ENCODE measurements at regions not wholly inside any gene's neighbourhood (a gene's known extent, or its start where the extent isn't known, plus 50 kb on each side); places are given as distances from the start of the nearest gene placed in this dataset.

DNA sequence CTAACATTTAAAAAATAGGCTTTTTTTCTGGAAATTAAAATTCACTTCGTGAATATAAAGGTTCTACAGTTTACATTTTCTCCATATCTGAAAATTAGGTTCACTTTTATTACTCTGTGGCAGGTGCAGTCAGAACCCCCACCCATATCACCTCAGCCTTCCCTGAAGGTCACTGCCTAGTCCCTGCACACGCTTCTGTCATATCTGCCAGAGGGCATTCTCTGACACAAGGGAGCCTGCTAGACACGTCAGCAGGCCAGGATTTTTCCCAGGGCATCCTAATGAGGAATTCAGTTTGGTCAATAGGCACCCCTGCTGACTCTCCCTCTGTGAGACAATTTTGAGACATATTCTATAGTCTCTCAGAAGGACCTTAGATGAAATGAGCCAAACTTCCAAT, 475.7 kb upstream of the PKDCC start:
- no peak for DNase-seq (ENCODE audit: low read depth in 2 of 2)

DNA sequence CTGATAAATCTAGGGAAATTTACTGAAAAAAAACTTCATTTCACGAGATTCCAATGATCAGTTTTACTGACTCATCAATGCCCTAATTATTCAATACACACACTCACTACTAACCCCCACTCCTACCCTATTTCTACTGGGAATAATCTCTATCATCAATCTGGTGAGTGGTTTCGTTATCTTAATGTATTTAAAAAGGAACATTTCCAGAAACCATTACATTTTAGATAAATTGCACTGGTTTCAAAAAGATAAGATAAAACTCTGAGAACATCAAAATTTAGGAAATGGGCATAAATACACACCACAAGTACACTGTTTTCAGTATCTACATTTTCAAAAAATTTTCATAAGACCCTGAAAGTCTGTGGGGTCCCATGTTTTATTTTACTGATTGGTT, 471.4 kb upstream of the PKDCC start:
- DNase-seq (ENCODE audit: low read depth in 2 of 2), result no peak

DNA sequence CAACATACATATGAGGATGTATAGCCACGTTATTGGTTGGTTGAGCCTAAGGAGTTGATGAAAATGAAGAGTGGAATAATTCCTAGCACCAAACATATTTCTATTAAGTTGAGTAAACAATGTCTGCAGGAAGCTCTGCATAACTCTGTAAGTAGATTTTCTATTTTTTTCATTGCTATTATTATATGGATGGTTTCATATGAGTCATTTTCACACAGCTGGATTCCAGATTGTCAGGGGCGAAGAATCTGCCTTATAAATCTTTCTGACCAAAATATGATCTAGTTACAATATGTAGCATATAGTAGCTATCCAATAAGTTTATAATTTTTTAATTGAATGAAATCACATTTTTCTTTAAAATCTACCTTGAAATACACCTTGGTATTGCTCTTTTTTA, 468.0 kb upstream of the PKDCC start:
- DNase-seq (ENCODE audit: low read depth in 2 of 2), result no peak

DNA sequence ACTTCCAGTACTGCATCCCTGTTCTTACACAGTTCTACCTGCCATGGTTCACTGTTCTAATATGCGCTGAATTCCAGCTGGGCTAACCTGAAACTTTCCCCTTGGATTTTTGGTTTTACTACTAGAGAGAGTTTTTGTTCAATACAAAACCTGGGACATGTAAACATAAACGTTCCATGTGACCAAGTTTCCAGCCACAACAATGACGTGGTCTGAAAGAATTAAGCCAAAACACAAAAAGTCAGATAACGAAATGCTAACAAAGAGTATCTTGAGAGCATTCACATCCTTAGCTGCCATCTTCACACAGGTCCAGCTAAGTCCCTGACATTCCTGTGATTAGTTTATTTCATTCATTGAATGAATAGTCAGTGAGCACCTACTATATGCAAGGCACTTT, 467.0 kb upstream of the PKDCC start:
- no peak for DNase-seq (ENCODE audit: low read depth in 2 of 2)

DNA sequence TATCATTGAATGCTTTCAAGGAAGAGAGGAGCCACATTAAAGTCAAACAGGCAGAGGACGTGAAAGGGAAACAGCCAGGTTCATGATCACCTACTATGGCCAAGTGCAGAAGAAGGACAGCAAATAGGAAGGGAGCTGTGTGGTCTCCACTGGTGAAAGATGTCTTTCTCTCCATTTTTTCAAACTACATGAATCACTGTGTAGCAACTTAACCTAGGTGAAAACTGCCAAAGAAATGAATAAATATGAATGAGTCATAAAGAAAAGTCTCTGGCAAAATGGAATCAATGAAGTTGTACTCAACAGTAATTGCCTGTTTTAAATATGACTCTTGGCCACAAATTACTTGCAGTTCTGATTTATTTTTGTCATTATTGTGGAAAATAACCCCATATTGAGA, 452.6 kb upstream of the PKDCC start:
- DNase-seq (ENCODE audit: low read depth in 2 of 2), result no peak

DNA sequence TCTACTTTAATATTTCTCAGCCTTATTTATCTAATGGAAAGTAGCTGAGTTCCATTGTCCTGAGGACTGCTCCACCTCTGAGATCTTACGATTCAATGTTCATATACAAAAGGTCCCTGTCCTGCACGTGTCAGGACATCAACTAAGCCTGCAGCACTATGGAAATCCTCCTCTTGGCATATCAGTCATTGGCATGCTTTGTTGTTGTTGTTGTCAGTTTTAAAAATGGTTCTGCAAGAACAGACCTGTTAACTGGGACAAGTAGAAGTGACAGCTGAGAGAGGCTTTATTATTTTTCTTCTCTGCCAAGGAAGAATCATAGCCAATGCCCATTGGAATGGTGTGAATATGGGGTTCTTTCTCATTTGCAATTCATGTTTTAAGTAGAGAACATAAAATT, 450.1 kb upstream of the PKDCC start:
- no peak for DNase-seq (ENCODE audit: low read depth in 2 of 2)

DNA sequence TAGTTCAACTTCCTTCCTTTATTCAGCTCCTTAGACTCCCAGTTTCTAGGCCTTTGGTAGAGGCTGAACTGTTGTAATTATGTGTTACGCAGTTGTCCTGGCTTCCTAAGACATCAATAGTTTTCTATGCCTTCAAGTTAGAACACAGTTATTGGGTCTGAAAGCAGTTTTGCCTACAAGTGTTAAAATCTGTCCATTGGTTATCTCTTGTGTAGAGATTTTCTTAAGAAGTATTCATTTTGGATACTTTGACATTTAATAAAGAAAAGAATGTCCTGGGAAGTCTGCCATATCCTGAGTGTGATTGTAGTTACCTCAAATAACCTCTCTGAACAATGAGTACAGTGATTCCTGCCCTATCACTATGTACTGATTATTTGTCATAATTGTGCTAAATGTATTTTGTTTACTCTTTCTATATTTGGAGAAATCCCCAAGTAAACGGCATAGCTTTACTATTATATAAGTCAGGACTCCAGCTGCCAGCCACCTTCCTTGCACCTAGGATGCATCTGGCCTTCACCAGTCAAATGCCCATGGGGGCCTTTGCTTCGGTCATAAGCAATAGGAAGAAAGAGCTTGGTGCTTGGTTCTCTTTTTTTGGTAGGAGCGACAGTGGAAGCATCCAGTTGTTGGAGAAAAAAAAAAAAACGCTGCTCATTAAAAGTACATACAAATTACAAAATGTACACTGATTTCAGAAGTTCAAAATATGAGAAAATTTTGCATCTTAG, 449.5 kb upstream of the PKDCC start:
- no peak for DNase-seq (ENCODE audit: low read depth in 2 of 2)

DNA sequence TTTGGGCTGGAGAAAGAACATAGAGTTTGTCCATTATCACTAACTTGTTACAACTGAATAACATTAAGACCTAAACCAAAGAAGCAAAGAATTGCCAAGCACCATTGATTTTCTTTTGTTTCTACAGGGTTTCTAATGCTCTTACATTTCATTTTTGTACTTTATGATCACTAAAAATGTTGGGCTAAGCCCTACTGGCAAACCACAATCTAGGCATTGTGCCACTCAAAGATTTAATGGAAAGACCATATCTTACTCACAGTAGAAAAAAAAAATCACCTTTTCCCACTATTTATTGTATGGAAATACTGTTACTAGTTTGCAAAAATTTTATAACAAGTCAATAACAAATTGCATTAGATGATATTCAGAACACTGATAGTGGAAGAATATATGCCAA, 447.4 kb upstream of the PKDCC start:
- no peak for DNase-seq (ENCODE audit: low read depth in 2 of 2)

DNA sequence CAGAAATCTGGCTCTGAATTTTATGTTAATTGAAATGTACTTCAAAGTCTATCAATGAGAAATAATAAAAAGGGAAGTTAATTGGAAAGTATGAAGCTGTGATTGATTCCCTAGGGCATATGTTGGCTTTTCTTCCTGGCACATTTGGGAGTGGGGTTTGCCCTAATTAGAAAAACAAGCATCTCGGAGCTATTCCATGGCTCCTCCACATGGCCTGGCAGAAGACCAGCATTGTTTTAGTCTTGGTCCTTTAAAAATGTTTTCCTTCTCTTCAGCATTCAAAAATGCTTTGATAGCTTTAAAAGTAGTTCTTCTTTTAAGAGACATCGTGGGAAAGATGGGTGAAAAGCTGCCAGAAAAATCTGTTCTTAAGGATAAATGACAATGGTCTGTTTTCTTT, 445.5 kb upstream of the PKDCC start:
- DNase-seq (ENCODE audit: low read depth in 2 of 2), result no peak

DNA sequence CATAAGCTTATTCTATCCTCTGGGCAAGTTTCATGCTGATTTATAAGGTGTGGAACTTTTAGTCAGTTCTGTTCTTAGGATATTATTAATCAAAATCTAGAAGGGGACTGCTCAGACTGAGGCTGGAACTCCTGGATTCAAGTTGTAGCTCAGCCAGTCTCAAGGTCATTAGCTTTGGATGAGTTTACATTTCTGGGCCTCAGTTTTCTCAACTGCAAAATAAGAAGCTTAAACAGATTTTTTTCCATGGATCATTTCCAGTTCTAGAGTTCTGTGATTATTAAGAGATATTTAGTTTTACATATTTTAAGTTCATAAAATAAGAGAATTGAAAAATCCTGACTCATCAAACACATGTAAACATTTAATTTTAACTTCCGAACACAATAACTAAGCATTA, 442.5 kb upstream of the PKDCC start:
- no peak for DNase-seq (ENCODE audit: low read depth in 2 of 2)

DNA sequence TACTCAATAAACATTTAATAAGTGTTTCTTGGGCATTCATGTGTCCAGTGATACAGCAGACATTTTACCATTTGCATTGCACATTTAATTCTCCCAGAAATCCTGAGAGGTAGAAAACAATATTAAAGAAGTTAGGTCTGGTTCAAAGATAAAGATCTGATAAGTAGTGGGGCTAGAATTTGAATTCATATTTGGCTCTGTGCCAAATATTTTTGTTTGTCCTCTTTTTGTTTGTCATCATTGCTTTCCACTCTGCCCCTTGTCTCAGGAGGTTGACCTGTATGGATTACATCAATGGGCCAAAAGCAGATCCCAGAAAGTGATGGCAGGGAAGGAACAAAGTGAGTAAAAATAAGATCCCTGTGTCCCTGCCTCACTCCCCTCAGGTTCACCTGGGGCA, 441.9 kb upstream of the PKDCC start:
- no peak for DNase-seq (ENCODE audit: low read depth in 2 of 2)

DNA sequence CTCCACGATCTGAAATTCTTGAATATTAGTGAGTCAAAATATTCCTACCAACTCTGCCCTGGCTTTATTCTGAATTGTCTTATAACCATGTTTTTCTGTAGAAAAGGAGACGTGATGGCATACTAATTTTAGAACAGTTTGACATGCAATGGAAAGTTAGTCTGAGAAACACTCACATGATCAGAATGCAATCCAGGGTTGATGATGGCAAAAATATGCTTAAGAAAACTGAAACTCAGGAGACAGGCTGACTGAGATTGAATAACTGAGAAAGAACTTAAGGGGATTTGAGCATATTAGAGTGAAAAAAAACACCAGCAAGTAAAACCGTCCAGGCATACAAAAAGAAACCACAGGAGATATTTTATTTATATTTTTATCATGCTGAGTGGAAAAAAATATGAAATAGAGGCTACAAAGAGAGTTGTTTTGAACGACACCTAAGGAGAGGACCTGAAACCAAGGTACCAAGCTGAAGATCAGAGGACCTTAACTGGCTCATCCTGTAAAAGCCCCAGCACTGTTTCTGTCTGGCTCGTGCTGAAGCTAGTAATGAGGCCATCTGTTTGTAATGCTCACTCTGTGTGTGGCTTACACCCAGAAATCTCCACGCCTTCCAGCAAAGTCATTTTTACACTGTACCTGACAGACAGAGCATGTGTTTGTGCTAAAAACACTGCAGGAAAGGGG, 437.2 kb upstream of the PKDCC start:
- DNase-seq (ENCODE audit: low read depth in 2 of 2), result no peak

DNA sequence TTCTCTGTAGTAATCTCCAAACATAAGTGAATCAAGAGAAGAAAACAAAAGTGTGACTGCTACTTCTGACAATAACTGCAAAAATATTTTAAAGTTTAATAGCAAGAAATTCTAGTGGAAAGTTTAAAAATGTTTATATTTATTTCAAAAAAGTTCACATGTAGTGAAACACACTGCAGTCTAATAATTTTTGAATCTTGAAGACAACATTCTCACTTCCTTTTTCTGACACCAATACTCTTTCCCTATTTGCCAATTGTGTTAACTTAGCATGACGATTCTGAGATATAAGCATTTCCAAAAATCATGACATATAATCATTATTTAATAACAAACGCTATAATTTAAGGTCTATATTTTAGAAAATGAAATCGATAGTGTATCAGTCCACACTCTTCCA, 429.1 kb upstream of the PKDCC start:
- DNase-seq (ENCODE audit: low read depth in 2 of 2), result no peak

DNA sequence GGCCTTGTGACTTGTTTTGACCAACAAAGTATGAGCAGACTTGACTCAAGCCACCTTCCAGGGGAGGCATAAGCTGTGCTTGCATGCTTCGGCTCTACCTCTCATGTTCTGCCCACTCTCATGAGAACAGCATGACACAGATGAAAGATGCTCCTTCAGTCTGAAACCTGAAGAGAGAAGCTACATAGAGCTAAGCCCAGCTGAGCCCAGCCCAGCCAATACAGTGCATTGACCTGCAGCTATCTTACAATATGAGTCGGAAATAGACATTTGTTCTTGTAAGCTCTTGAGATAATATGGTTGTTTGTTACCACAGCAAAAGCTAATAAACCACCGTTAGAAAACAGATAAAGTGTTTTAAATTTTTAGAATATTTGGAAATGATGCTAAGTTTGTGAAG, 426.7 kb upstream of the PKDCC start:
- no peak for DNase-seq (ENCODE audit: low read depth in 2 of 2)

DNA sequence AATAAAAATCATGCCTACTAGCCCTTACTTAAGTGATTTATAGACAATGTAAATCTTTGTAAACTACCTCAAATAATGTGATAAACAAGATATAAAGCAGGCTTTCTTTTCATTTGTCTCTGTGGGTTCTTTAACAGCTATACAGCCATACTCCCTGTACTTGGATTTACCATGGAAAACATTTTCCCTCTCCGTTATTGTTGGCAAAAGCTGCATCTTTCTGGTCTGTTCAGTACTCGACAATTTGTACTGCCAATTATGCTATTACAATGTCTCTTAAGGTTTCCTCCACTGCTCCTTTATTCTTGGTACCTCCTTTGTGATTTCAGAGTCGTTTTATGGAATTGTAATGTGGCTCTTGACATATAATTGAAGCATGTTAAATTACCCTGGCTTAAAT, 426.3 kb upstream of the PKDCC start:
- no peak for DNase-seq (ENCODE audit: low read depth in 2 of 2)

DNA sequence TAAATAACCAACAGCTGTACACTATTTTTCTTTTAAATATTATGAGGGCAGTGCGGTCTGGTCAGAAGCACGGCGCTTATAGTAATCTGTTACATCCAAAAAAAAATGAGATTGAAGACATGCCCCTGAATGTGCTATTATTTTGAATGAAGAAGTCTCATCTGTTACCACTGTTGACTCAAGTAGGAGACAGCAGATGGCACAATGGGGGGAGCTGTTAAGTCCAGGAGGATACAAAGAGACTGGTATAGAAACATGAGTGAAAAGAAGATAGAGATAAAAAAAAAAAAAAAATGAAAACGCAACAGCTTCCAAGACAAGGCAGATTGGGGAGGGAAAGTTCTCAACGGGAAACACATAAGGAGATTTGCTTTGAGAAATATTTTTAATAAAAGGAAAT, 425.5 kb upstream of the PKDCC start:
- DNase-seq (ENCODE audit: low read depth in 2 of 2), result no peak

DNA sequence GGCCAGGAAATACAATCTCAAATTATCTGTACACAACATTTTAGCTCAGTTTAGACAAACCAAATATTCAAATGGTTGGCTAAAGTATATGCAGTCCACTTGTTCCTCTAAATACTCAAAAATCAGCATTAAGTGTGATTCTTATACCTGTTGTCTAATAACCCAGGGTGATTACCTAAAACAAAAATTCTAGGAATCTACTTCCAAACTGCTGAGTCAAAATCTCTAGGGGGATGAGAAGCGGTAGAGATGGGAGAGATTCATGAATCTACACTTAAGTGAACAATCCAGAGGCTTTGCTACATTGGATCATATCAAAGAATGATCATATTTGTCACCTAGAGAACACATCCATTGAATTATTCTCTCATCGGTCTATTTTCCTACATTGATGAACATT, 420.9 kb upstream of the PKDCC start:
- DNase-seq (ENCODE audit: low read depth in 2 of 2), result no peak

DNA sequence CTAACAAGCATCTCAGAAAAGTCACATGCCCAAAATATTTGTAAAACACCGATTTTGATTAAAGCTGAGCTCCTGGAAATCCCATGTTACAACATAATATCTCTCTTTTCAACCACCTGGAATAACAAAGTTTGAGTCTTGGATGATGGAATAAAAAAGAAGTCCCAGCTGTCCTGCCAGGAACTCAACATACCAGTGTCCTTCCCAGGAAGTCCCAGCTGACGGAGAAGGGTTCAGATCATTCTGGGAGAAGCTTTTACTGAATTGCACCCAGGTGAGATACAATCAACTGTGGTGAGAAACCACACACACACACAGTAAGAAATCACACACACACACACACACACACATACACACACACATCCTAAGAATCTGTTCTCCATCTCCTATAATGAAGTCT, 413.1 kb upstream of the PKDCC start:
- no peak for DNase-seq (ENCODE audit: low read depth in 2 of 2)

DNA sequence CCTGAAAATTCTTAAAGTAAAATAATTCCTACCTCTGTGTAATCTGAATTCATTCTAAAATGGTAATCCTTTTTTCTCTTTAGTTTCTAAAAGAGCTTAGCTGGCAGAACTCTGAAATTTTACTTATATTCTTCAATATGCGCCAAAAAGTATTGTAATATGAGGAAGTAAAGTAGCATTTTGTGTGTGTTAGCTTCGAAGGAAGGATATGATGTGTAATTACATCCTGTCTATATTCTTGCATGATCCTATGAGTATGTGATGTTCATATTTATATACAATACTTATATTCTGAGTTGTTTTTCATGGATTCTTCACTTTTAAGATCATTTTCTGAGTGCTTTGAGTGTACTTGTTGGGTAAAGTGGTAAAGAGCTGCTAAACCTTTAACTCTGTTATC, 402.9 kb upstream of the PKDCC start:
- DNase-seq (ENCODE audit: low read depth in 2 of 2), result no peak

DNA sequence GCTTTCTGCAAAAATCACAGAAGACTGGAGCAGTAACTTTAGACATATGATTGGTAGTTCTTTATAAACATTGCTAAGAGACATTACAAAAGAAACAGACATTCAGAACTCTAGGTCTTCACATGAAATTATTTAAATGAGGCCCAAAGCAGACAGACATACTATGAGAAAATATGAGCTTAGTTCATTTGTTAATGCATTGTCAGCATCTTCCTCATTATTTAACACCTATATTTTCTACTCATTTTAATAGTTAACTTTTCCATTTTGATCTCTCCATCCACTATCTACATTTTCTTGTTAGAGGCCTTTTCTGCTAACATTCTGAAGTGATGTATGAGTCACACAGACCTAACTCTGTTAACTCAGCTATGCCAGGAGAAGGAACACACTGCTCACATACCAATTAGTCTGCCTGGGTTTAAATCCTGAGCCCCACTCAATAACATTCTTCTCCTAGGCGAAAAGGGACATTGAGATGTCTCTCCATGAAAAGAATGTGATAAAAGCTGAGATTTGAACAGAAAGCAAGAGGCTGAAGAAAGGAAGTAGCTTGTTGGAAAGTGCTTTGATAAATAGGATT, 400.3 kb upstream of the PKDCC start:
- DNase-seq (ENCODE audit: low read depth in 2 of 2), result no peak

DNA sequence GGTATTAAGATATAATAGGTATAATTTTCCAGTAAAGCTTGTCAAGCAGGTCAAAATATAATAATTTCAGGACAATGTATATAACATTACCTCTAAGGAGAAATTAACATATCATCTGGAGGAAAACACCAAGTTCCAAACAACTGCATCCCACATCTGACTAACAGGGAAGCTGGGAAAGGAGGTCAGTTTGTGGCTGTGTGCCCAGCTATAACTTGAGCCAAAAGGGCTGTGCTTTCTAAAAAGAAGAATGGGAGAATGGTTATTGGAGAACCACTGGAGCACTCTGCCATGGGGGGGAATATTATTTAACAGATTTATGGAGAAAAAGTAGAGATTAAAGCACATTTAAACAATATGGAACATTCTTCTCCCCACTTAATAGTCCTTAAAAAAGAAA, 390.6 kb upstream of the PKDCC start:
- no peak for DNase-seq (ENCODE audit: low read depth in 2 of 2)

DNA sequence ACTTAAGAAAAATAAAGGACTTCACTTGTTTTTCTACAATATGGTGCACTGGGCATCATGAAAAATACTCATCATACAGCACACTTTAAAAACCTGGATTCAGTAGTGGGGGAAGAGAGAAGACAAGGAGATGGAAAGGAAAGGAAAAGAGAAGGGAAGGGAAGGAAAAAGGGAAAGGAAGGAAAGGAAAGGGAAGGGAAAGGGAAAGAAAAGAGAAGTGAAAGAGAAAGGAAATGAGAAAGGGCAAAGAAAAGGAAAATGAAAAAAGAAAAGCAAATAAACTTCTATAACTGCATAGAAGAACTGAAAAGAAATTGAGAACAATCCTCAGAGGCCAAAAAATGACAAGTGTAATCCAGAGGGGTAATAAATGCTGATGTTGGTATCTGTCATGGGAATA, 388.1 kb upstream of the PKDCC start:
- no peak for DNase-seq (ENCODE audit: low read depth in 2 of 2)

DNA sequence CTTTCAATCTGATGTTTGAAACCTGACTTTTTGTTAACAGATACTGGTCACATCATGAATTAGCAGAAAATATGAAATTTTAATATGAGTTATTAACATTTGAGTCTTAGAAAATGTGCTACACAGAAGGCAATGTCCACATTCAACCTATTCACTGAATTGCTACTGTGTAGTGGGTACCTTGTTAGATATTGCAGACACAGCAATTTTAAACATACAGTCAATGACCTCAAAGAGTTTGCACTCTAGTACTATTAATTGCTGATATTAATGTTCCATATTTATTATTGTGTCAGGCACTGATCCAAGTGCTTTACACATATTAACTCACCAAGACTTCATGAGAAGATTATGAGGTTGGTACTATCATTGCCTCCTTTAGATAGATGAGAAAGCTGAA, 385.4 kb upstream of the PKDCC start:
- DNase-seq (ENCODE audit: low read depth in 2 of 2), result no peak

DNA sequence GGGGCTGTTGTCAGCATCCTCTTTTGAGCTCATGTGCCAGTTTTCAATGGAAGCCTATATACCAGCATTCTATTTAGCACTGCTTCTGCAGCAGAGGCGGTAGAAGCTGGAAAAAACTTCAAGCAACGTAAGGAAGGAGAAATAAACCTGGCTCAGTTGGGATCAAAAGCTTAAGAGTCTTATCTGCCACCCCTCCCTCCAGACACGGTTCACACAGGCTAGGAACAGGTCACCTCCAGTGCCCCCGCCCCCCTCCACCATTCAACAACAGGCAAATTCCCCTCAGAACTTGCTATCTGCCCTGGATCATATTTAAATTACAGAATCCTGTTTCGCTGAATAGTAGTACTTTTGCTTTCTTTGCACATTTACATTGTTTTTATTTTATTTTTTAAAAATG, 384.8 kb upstream of the PKDCC start:
- no peak for DNase-seq (ENCODE audit: low read depth in 2 of 2)
